SU-DHL-6 (cell line): ENCODE measurements at regions not wholly inside any gene's neighbourhood (a gene's known extent, or its start where the extent isn't known, plus 50 kb on each side); places are given as distances from the start of the nearest gene placed in this dataset.
"Not testable (repeated sequence)": the region's sequence is repeated elsewhere in the genome, so short reads cannot be mapped to it uniquely, and the experiment has no call there.

ENCODE experiments used
- H2AFZ ChIP-seq: fragments of 200-600 bp; sonication (generic); 2 replicates; pipeline ENCODE4 v1.6.1; 2014; ENCODE audit warnings: low read depth, mild to moderate bottlenecking, moderate library complexity, mixed read lengths, antibody characterized with exemption, low read length; ENCODE audit not compliant: severe bottlenecking
- H3F3A ChIP-seq: fragments of 200-600 bp; shearing (Covaris generic); 2 replicates; pipeline ENCODE4 v1.6.0; 2016; ENCODE audit warnings: antibody characterized with exemption, mild to moderate bottlenecking; ENCODE audit not compliant: insufficient read depth
- H3K27ac ChIP-seq: fragments of 200-600 bp; sonication (generic); 2 replicates; pipeline ENCODE4 v1.5.1; 2016; ENCODE audit warnings: low read depth, mild to moderate bottlenecking, low read length, moderate library complexity, mixed read lengths
- H3K27me3 ChIP-seq: fragments of 200-600 bp; sonication (generic), shearing (Covaris generic); 2 replicates; pipeline ENCODE4 v1.6.0; 2014; ENCODE audit warnings: mild to moderate bottlenecking, low read length
- H3K36me3 ChIP-seq: fragments of 200-600 bp; sonication (generic); 2 replicates; pipeline ENCODE4 v1.6.1; 2014; ENCODE audit warnings: mild to moderate bottlenecking, low read length, mixed read lengths
- H3K4me2 ChIP-seq: fragments of 300-600, 200-600 bp; shearing (Covaris generic), sonication (generic); 2 replicates; pipeline ENCODE4 v1.6.0; 2014; ENCODE audit warnings: low read length, low read depth, mild to moderate bottlenecking; ENCODE audit not compliant: poor library complexity, severe bottlenecking
- H3K4me3 ChIP-seq: fragments of 200-600 bp; sonication (generic); 2 replicates; pipeline ENCODE4 v1.5.1; 2014; ENCODE audit warnings: antibody characterized with exemption, low read length, mild to moderate bottlenecking, mixed read lengths; ENCODE audit not compliant: insufficient read depth, poor library complexity, severe bottlenecking
- H3K79me2 ChIP-seq: fragments of 200-600 bp; sonication (generic); 2 replicates; pipeline ENCODE4 v1.6.1; 2014; ENCODE audit warnings: mild to moderate bottlenecking, low read length, moderate library complexity; ENCODE audit not compliant: insufficient read depth
- H3K9ac ChIP-seq: fragments of 200-600 bp; sonication (generic); 2 replicates; pipeline ENCODE4 v1.7.0; 2014; ENCODE audit warnings: mild to moderate bottlenecking, low read length
- H3K9me2 ChIP-seq: fragments of 200-600 bp; sonication (generic); replicated peaks from 2 replicates; pipeline ENCODE4 v1.6.1; 2014; ENCODE audit warnings: low read length; ENCODE audit not compliant: insufficient read depth
- H3K9me3 ChIP-seq: fragments of 200-600 bp; sonication (generic); 2 replicates; pipeline ENCODE4 v1.6.1; 2014; ENCODE audit warnings: low read length, mixed read lengths; ENCODE audit not compliant: insufficient read depth
- H4K20me1 ChIP-seq: fragments of 200-600 bp; sonication (generic); 2 replicates; pipeline ENCODE4 v1.6.1; 2014; ENCODE audit warnings: low read depth, mild to moderate bottlenecking, antibody characterized with exemption, low read length, moderate library complexity, mixed read lengths
- CTCF ChIP-seq: fragments of 200-600 bp; sonication (generic); IDR thresholded peaks from one replicate; pipeline ENCODE4 v1.5.1; 2017; ENCODE audit warnings: antibody characterized with exemption, mild to moderate bottlenecking, low read length, moderate library complexity; ENCODE audit not compliant: insufficient read depth, poor library complexity, severe bottlenecking
- EZH2phosphoT487 ChIP-seq: fragments of 200-600 bp; sonication (generic), shearing (Covaris generic); conservative IDR thresholded peaks from 2 replicates; pipeline ENCODE4 v1.6.1; 2018; ENCODE audit warnings: mild to moderate bottlenecking, antibody characterized with exemption, low read length, moderate library complexity, mixed read lengths

GRCh38 chr6:134634966-134635365 lies 314.9 kb downstream of the ALDH8A1 start:
- Histone ChIP-seq H3K79me2 (no peaks in the 10 kb centered on the region), H3K4me3 (no peak overlapping the region), H3K27me3 (no peaks in the 10 kb centered on the region), H3F3A (no peaks in the 10 kb centered on the region), H2AFZ (no peak overlapping the region), H3K27ac (no peak overlapping the region), H3K9me2 (no peaks in the 10 kb centered on the region), H4K20me1 (no peaks in the 10 kb centered on the region), H3K4me2 (no peak overlapping the region), H3K9me3 (no peaks in the 10 kb centered on the region), H3K36me3 (no peaks in the 10 kb centered on the region), H3K9ac (no peak overlapping the region)
- no peak for TF ChIP-seq CTCF
- no peak for TF ChIP-seq EZH2phosphoT487

- Histone ChIP-seq H3K4me2 (no peak overlapping the region), H3K9me2 (no peaks in the 10 kb centered on the region), H3K79me2 (no peaks in the 10 kb centered on the region), H3K9me3 (no peaks in the 10 kb centered on the region), H3K27ac (no peak overlapping the region), H3K27me3 (no peaks in the 10 kb centered on the region), H3K4me3 (no peak overlapping the region), H4K20me1 (no peaks in the 10 kb centered on the region), H3K36me3 (no peaks in the 10 kb centered on the region), H3F3A (no peaks in the 10 kb centered on the region), H2AFZ (no peak overlapping the region), H3K9ac (no peak overlapping the region)
- no peak for TF ChIP-seq CTCF
- no peak for TF ChIP-seq EZH2phosphoT487
Measured at GRCh38 chr6:134634466-134634865, 315.4 kb downstream of the ALDH8A1 start.

DNA sequence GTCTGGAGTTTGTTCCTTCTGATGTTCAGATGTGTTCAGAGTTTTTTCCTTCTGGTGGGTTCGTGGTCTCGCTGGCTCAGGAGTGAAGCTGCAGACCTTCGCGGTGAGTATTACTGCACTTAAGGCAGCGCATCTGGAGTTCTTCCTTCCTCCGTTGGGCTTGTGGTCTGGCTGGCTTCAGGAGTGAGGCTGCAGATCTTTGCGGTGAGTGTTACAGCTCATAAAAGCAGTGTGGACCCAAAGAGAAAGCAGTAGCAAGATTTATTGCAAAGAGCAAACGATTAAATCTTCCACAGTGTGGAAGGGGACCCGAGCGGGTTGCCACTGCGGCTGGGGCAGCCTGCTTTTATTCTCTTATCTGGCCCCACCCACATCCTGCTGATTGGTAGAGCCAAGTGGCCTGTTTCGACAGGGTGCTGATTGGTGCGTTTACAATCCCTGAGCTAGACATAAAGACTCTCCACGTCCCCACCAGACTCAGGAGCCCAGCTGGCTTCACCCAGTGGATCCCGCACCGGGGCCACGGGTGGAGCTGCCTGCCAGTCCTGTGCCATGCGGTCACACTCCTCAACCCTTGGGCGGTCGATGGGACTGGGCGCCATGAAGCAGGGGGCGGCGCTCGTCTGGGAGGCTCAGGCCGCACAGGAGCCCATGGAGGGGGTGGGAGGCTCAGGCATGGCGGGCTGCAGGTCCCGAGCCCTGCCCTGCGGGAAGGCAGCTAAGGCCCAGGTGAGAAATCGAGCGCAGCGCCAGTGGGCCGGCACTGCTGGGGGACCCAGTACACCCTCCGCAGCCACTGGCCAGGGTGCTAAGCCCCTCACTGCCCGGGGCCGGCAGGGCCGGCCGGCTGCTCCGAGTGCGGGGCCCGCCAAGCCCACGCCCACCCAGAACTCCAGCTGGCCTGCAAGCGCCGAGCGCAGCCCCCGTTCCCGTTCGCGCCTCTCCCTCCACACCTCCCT lies 315.3 kb upstream of the SGK1 start:
- not testable (repeated sequence) for H2AFZ ChIP-seq, H3K4me2 ChIP-seq, H3K9me3 ChIP-seq, H3K79me2 ChIP-seq, H3K9me2 ChIP-seq, H3K27me3 ChIP-seq, H4K20me1 ChIP-seq, H3K4me3 ChIP-seq, H3K36me3 ChIP-seq, H3F3A ChIP-seq, H3K27ac ChIP-seq, H3K9ac ChIP-seq

- Histone ChIP-seq H3F3A (no peaks in the 10 kb centered on the region), H3K79me2 (no peaks in the 10 kb centered on the region), H3K9ac (no peak overlapping the region), H3K4me2 (no peak overlapping the region), H3K9me2 (no peaks in the 10 kb centered on the region), H4K20me1 (no peaks in the 10 kb centered on the region), H3K27ac (no peak overlapping the region), H3K9me3 (no peaks in the 10 kb centered on the region), H2AFZ (no peak overlapping the region), H3K4me3 (no peak overlapping the region), H3K36me3 (no peaks in the 10 kb centered on the region), H3K27me3 (no peaks in the 10 kb centered on the region)
- TF ChIP-seq EZH2phosphoT487 (no peak), CTCF (no peak)
Measured at GRCh38 chr6:134632024-134632423, 314.1 kb upstream of the SGK1 start.
